ENCODE measurements at regions not wholly inside any gene's neighbourhood (a gene's known extent, or its start where the extent isn't known, plus 50 kb on each side); places are given as distances from the start of the nearest gene placed in this dataset.

- TF ChIP-seq EZH2 (IDR thresholded peaks at IDR 0.05; ENCODE audit: borderline replicate concordance) (no peak), CTCF (IDR thresholded peaks at IDR 0.05; ENCODE audit: poor library complexity) (no peak)
These were observed 555.8 kb downstream of the SATB2 start for GRCh38 chr2:198901894-198902293.

All from hepatocyte (in vitro differentiated cells).